ENCODE measurements at regions not wholly inside any gene's neighbourhood (a gene's known extent, or its start where the extent isn't known, plus 50 kb on each side); places are given as distances from the start of the nearest gene placed in this dataset.

- ChIA-PET POLR2A (no interaction called here), CTCF (no interaction called here), RAD21 (ENCODE audit: unreplicated experiment) (no interaction called here), SMC1A (ENCODE audit: uncharacterized antibody, unreplicated experiment) (no interaction called here)
- Histone ChIP-seq H3K9me3 (replicated peaks; ENCODE audit: control insufficient read depth, insufficient read depth, low read length) (no peaks in the 10 kb centered on the region), H3K27ac (ENCODE audit: control insufficient read depth, insufficient read depth) (no peak overlapping the region), H3K4me2 (ENCODE audit: control insufficient read depth, insufficient read depth) (no peak overlapping the region), H3K36me3 (ENCODE audit: control insufficient read depth in 2 of 2, insufficient read depth in 2 of 2, low read length in 1 of 2) (no peaks in the 10 kb centered on the region), H2AFZ (ENCODE audit: control insufficient read depth, low read depth, low read length) (no peak overlapping the region), H4K20me1 (ENCODE audit: control insufficient read depth, insufficient read depth) (no peaks in the 10 kb centered on the region), H3K4me3 (no peak overlapping the region), H3K9ac (ENCODE audit: control insufficient read depth, insufficient read depth, low read length) (no peak overlapping the region), H3K4me1 (ENCODE audit: control insufficient read depth, insufficient read depth, low read length) (no peaks in the 10 kb centered on the region), H3K27me3 (replicated peaks in 1 of 2; ENCODE audit: control insufficient read depth in 2 of 2, insufficient read depth in 2 of 2, low read length in 1 of 2) (no peaks in the 10 kb centered on the region), H3K79me2 (ENCODE audit: control insufficient read depth, insufficient read depth, low read length) (no peaks in the 10 kb centered on the region)
- in situ Hi-C loops (cut with MboI) = no loop called here
- TF ChIP-seq SIN3A (IDR thresholded peaks at IDR 0.05; ENCODE audit: low read depth, low read length) = no peak
- no peak for TF ChIP-seq FOS (IDR thresholded peaks at IDR 0.05; ENCODE audit: borderline replicate concordance, extremely low read depth, insufficient read length)
- TF ChIP-seq RAD21 (IDR thresholded peaks at IDR 0.05; ENCODE audit: insufficient read depth, low read depth, low read length) = no peak
- TF ChIP-seq ZBTB11 (CRISPR knock-in tag; IDR thresholded peaks at IDR 0.05) = no peak
- TF ChIP-seq NBN (IDR thresholded peaks at IDR 0.05) = no peak
- no peak for TF ChIP-seq ZBED1 (IDR thresholded peaks at IDR 0.05; ENCODE audit: borderline replicate concordance)
- TF ChIP-seq BHLHE40 (IDR thresholded peaks at IDR 0.05; ENCODE audit: borderline replicate concordance in 1 of 2, low read depth in 2 of 2, low read length in 1 of 2) = no peak
- TF ChIP-seq SRF (IDR thresholded peaks at IDR 0.05; ENCODE audit: low read depth in 2 of 2, low read length in 2 of 2) = no peak
- TF ChIP-seq, protein P1, sequence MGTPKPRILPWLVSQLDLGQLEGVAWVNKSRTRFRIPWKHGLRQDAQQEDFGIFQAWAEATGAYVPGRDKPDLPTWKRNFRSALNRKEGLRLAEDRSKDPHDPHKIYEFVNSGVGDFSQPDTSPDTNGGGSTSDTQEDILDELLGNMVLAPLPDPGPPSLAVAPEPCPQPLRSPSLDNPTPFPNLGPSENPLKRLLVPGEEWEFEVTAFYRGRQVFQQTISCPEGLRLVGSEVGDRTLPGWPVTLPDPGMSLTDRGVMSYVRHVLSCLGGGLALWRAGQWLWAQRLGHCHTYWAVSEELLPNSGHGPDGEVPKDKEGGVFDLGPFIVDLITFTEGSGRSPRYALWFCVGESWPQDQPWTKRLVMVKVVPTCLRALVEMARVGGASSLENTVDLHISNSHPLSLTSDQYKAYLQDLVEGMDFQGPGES (IDR thresholded peaks at IDR 0.05) = no peak
- no peak for TF ChIP-seq USF1 (IDR thresholded peaks at IDR 0.05; ENCODE audit: borderline replicate concordance, extremely low read length, insufficient read depth, low read depth, low read length)
- no peak for TF ChIP-seq TCF7 (IDR thresholded peaks at IDR 0.05; ENCODE audit: borderline replicate concordance)
- no peak for TF ChIP-seq SP1 (IDR thresholded peaks at IDR 0.05; ENCODE audit: low read depth, low read length)
- TF ChIP-seq POLR2A (IDR thresholded peaks at IDR 0.05; ENCODE audit: low read depth, low read length) = no peak
- no peak for TF ChIP-seq NFIC (IDR thresholded peaks at IDR 0.05; ENCODE audit: low read depth, low read length)
- TF ChIP-seq BRCA1 (IDR thresholded peaks at IDR 0.05; ENCODE audit: low read depth, low read length) = no peak
- TF ChIP-seq CHD1 (IDR thresholded peaks at IDR 0.05; ENCODE audit: low read depth, low read length) = no peak
- no peak for TF ChIP-seq ETV6 (conservative IDR thresholded peaks at IDR 0.05 in 1 of 2, IDR thresholded peaks at IDR 0.05 in 1 of 2; ENCODE audit: borderline replicate concordance in 1 of 2, low read depth in 1 of 2)
- no peak for TF ChIP-seq GATAD2B (conservative IDR thresholded peaks at IDR 0.05; ENCODE audit: low read depth)
- TF ChIP-seq, protein P2, sequence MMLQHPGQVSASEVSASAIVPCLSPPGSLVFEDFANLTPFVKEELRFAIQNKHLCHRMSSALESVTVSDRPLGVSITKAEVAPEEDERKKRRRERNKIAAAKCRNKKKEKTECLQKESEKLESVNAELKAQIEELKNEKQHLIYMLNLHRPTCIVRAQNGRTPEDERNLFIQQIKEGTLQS (IDR thresholded peaks at IDR 0.05; ENCODE audit: borderline replicate concordance, extremely low read depth, low read depth, low read length) = no peak
- no peak for FAIRE-seq
- no peak for DNase-seq (ENCODE audit: low read depth, low spot score)
- WGBS (ENCODE audit: insufficient coverage, insufficient replicate concordance, low lambda C conversion rate, missing lambda C conversion rate) = 63% methylated on average over 3 of the region's 3 CpGs
- no TSS peak for BruUV-seq (replicated peaks)
- ATAC-seq = no peak
- intact Hi-C loops (cut with micrococcal nuclease; ENCODE audit: unreplicated experiment) = no loop called here
Observed at GRCh38 chr5:166262395-166262794, 2029.0 kb upstream of the WWC1 start.

Measured in GM12878 (cell line).